Stimulated activated CD8-positive, alpha-beta memory T cell treated with anti-CD3 and anti-CD28 coated beads, Interleukin-7, amount 100 ng/mL, for 1 hour (primary cell): ENCODE measurements at regions not wholly inside any gene's neighbourhood (a gene's known extent, or its start where the extent isn't known, plus 50 kb on each side); places are given as distances from the start of the nearest gene placed in this dataset.

Experiments
- DNase-seq, 2 donors: peaks; one replicate each; pipeline ENCODE4 v3.0.0-alpha.2; 2020; ENCODE audit warnings: low read depth in 2 of 2

DNA sequence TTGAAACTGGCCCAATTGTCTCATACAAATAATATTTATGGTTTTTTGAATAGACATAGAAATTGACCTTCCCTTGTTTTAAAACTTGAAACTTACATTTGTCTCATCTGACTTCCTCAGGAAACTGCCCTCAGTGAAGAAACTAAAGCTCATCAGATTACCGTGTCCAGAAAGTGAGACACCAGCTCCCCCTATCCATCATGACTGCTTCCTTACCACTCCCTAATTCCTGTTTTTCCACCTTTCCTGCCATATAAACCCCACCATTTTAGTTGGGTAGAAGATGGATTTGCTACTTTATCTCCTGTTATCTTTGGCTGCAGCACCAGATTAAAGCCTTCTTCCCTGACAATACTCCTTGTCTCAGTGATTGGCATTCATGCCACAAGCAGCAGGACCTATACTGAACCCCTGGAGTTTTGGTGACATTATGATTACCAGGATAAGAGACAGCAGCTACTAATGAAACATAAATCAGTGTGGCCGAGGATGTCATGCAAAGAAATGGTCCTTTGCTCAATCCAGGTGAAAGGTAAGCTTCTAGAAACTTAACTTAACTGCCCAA, 1627.6 kb upstream of the ZEB2 start:
- no peak for DNase-seq

DNA sequence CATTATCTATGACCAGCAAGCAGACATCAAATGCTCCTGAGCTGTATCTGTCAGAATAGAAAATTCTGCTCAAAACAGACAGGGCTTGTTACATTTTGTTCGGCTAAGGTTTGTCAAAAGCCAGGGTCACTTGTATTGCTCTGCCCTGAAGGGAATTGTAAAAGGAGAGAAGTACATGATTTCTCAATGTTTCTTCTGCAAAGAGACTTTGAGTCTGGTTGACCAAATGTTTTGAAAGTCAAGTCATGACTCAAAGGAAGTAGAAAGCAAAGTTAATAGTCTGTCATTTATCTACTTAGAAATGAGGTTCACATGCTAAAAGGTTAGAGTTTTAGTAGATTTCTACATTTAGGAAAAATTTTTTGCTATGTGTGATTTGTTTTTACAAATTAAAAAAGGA, 1624.1 kb upstream of the ZEB2 start:
- no peak for DNase-seq

DNA sequence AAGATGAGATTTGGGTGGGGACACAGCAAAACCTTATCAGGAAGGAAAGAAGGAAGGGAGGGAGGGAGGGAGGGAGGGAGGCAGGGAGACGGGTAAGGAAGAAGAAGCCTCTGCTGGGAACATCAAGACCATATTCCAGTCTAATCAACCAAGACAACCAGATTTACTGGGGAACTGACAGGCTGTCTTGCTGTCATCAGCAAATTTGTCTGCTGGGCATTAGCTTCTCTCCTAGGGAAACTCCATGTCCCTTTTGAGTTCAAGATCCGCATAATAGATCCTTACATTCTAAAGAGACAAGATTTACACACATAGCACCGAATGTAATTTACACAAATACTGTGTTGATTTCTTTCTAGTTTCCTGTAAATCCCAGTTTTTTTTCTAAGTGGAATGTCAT, 1618.9 kb upstream of the ZEB2 start:
- DNase-seq: no peak

DNA sequence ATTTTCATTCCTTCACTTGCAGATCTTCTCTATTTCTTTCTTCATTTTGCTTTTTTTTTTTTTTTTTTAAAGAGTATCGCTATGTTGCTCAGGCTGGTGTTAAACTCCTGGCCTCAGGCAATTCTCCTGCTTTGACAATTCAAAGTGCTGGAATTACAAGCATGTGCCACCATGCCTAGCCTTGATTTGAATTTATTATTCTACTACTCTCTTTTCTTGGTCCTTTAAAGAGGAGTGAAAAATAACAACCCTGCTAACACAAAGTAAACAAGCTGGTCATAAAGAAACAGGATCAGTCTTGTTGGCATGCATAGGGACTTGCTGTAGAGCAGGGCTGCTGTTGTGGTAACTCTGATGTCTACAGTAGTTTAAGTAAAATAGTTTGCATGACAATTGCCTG, 1615.3 kb upstream of the ZEB2 start:
- DNase-seq: no peak

DNA sequence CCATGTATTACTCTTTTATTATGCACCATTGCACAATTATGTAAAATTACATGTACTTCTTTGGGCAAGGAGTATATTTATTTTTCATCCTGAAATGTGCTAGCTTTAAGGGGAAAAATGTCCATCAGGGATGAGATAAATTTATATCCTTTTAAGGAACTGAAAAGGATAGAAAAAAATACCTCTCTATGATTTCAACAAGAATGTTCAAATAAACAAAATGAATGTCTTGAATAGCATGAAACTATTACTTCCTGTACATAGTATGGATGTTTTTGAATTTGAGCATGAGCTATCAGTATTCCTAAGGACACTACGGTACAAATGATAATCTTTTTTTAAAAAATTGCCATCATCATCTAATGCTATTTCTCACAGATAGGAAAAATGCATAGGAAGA, 1611.9 kb upstream of the ZEB2 start:
- no peak for DNase-seq

DNA sequence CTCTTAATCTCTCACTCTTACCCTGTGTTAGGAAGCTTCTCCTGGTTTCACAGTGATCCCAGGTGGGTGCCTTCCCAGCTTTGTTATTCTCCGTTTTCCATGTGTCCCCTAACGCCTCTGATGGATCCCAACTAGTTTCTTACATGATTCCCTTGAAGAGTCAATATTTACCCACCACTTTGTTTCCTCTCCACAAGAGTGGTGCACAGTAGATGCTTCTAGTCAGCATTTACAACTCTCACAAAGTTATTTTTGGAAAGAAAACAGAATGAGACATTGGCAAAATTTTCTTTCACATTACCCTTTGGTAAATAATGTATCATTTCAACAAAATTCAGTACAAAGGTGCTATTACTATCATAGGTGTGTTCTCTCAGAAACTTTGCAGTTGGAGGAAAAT, 1611.1 kb upstream of the ZEB2 start:
- DNase-seq: no peak

DNA sequence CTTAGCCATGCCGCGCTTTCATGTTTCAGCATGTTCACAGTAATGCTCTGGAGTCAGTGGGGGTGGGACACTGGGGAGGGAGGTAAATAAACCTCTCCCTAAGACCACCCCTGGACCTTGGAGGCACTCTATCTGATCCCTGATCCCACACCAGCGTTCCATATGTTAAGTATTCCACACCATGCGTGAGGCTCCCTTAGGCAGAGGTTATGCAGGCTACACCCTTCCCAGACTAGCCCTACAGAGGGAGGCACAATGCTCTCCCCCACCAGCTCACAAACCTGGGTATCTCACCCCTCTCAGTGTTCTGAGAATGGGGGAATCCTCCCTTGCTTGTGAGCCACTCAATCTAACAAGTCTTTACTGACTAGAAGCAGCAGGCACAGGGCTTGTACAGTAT, 1610.4 kb upstream of the ZEB2 start:
- no peak for DNase-seq

DNA sequence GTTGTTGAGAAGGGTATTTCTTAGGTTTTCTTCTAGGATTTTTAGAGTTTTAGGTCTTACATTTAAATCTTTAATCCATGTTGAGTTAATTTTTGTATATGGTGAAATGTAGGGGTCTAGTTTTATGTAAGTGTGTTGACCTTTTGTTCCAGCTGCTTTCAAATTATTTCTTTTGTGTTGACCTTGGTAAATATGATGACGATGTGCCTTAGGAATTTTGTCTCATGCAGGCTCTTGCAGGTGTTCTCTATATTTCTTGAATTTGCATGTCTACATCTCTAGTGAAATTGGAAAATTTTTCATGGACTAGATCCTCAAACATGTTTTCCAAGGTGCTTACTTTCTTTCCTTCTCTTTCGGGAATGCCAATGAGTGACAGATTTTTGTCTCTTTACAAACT, 1609.3 kb upstream of the ZEB2 start:
- DNase-seq: no peak

DNA sequence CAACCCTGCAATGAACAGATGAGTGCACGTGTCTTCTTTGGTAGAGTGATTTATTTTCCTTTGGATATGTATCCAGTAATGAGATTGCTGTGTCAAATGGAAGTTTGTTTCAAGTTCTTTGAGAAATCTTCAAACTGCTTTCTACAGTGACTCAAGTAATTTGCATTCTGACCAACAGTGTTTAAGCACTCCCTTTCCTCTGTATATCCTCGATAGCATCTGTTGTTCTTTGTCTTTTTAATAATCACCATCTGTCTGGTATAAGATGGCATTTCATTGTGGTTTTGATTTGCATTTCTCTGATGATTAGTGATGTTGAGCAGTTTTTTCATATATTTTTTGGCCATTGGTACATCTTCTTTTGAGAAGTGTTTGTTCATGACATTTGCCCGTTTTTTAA, 1608.3 kb upstream of the ZEB2 start:
- no peak for DNase-seq

DNA sequence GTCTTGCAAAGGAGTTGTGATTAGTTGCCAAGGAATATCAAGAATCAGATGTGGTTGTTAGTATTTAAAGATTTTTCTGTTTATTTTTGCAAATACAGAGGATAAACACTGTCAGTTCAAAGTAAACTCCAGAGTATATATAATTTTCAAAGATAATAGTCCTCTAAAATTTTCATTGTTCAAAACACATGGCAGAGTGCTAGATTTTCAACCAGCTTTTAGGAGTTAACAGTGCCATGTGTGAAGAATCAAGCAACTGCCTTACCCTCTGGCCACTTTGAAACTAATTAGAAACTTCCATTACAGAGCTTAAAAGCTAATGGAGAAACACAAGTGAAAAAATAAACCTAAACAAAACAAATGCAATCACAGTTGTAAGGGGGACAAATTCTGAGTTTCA, 1605.6 kb upstream of the ZEB2 start:
- no peak for DNase-seq

DNA sequence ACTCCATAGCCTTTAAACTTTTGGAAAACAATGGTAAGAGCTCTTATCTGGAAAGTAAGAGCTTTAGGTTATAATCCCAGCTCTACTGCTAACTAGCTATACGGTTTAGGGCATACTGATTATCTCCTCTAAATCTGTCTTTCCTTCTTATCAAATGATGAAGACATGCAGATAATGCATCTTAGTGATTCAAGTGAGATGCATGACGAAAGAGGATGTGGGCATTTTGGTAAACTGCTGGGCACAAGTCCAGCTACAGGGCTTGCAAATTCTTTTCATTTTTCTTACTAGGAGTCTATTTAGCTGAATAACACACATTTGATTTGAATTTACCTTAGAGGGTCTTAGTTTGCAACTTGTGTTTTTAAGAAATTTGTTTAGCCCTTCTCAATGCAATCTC, 1604.8 kb upstream of the ZEB2 start:
- DNase-seq: no peak

DNA sequence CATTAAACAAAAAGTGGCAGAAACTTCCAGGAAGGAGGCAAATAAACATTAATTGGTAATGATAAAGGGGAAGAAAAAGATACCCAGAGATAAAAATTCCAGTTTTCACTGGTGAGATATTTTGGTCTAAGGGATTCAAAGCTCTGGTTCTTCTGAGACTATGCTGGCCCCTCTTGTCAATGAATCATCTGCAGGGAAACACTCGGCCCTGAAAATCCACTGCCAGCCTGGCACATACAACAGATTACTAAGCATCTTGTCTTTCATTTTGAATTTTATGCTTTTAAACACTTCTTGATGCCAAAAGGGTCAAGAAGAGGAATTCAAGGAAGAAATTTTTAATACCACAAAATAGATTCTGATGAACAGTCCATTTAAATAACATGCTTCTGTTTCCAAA, 1603.8 kb upstream of the ZEB2 start:
- DNase-seq: no peak

DNA sequence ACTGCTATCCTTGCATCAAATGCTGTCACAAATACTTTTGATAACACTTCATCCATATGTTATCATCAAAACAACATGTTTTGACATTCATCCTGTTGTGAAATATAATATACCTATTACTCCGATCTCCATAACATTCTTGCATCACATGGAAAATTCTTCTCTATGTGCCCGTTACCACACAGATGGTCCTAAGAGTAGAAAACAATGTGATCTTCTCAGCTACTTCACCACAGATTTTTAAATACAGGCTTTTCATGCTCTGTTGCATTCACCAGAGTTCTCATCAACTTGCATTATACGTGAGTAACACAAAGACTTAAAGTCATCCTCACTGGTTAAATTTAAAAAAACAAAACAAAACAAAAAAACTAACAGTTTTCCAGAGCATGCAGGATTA, 1603.3 kb upstream of the ZEB2 start:
- no peak for DNase-seq

DNA sequence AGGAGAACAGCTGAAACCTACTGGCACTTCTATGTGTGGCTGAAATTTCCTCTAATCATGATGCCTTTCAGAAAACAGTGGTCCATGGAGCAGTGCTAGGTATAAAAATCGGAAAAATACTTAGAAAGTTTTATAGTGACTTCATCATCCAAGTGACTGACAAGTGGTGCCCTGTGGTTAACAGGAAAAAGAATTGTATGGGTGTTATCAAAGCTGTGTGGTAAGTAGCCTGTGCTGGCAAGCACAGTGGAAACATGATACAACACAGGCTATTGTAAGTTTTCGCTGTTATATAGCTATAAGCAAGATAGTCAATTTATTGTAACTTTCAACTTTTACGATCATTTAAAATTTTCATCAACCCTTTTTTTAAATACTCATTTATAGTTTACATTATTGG, 1599.7 kb upstream of the ZEB2 start:
- DNase-seq: no peak

DNA sequence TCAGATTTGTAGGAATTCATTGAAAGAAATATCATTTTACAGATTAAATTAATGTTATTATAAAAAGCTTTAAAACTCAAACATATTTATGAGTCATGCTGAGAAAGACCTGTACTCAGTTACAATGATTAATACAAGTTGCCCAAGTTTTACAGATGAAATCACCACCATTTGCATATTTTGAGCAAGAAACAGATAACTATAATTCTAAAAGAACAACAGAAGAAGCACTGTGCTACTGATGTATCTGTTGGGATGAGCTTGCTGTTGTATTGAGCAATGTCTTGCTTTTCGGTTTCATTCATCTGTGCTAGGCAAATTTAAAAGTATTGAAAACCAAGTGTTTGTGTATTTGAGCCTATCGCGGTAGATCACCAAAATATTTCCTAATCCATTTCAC, 1589.1 kb upstream of the ZEB2 start:
- DNase-seq: no peak

DNA sequence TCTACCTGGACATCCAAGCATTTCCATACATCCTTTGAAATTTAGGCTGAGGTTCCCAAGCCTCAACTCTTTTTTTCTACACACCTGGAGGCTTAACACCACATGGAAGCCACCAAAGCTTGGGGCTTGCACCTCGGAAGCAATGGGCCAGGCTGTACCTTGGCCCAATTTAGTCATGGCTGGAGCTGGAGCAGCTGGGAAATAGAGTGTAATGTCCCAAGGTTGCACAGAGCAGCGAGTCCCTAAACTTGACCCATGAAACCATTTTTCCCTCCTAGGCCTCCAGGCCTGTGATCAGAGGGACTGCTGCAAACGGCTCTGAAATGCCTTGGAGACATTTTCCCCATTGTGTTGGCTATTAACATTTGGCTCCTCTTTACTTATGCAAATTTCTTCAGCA, 1574.3 kb upstream of the ZEB2 start:
- DNase-seq: no peak

DNA sequence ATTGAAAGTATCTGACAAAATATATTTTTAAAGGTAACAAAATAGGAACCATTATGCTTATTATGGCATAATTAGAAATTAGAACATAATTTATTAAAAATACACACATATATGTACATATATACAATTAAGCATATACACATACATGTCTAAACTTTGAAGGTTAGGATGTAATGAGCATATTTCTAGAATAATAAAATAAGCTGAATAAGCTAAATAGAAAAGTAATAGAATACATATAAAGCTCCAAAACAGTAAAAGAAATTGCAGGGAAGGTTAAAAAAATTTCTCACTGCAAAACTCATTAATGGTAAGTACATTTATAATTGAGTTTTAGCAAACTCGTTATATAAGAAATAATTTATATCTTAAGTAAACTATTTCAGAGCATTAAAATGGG, 1561.5 kb upstream of the ZEB2 start:
- DNase-seq: no peak

DNA sequence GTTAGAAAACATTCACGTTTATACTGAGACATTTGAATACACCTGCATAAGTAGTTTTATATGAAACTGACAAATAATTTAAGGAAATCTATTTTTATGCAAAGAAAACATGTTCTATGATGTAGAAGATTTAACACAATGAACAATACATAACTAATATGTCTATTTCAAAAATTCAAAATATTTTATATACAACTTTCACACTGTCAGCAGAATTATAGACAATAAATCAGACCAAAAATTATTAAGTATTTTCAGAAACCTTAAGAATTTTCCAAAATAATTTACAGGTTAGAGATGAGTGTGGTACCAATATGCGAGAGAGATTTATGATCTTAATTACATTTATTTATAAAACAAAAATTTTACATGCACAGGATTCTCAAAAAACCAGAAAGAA, 1561.0 kb upstream of the ZEB2 start:
- no peak for DNase-seq

DNA sequence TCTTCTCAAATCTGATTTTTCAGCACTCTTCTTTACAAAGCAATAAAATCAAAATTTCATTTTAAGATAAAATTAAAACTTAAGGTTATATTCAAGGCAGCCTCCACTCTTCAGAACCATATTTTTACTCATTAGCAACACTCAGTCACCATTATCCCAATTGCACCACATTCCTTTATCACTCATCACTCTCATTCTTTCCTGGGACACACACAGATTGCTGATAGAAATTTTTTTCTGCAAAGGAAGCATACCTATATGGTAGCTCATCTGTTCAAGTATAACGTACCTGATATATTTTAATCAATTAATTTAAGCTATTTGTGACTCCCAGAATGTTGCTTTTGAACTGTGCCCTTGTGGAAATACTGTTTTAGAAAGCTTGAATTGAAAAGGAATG, 1559.3 kb upstream of the ZEB2 start:
- DNase-seq: no peak

DNA sequence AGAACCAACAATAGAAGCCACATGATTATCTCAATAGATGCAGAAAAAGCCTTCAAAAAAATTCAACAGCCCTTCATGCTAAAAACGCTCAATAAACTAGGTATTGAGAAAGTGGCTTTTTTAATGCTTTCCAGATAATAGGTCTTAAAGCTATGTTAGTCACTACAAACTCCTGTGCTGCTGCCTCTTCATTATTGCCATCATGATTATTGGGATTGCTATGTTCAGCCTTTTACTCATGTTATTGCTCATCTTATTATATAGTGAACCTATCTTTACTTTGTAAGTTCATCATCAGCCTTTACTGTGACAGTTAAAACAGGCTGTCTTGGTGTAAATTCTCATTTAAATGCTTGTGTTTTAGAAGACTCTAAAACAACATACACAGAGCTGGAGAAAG, 1557.2 kb upstream of the ZEB2 start:
- DNase-seq: no peak

DNA sequence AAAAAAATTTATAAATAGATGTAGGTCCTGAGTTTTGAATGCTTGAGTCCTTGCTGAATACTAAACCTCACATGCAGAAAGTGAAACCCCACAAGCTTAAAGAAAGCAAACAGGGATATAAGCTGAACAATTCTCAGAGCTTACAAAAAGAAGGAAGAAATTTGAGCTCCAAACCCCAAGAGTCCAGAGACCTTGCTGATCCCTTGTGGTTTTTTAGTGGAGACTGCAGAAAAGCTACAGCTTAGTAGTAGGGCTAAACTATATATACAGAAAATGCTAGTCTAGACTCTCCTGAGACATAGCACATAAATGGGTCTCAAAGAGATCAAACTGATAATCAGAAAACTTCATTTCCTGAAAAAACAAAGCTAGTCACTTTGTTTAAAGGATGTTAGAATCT, 1548.1 kb upstream of the ZEB2 start:
- no peak for DNase-seq

DNA sequence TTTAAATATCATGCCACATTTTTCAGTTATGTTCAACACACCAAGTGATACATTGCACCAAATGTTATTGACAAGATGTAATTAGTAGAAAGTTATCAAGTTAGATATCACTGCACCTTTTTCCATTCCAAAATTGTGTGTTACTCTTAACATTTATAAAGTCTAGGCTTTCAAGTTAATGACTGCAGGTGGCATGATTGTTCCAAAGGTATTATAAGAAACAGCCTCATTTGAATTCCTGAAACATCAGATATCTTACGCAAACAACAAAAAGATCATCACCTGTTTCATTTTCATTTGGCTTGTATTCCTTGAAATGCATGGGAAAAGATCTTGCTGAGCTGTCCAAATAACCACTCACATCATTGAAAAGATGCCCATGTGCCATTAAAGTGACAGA, 1528.2 kb upstream of the ZEB2 start:
- no peak for DNase-seq

DNA sequence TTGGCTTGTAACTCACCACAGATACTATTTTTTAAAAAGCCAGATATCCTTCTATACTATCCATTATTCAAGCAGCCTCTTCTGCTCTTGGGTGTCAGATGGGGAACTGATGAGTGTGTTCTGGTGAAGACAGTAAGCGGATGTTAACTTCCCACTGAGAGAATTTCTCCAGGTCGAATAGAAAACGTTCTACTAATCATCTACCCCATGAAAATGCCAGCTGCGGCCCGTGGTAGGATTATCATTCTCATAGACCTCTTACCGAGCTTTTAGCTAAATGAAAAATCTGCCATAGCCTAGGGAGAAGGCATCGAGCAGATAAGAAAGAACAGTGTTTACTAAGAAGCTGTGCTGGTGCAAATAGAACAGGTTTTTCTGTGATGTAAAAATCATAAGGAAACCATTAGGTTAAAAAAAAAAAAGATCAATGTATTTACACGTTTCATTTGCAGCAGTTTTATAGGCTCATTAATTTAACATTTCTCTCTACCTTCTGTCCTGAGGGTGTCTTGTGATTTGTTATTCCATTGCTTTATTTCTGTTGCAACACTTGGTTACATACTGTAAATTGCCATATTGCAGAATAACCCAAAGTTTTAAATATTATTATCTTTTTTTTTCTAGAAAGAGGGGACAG, 1521.5 kb upstream of the ZEB2 start:
- no peak for DNase-seq

DNA sequence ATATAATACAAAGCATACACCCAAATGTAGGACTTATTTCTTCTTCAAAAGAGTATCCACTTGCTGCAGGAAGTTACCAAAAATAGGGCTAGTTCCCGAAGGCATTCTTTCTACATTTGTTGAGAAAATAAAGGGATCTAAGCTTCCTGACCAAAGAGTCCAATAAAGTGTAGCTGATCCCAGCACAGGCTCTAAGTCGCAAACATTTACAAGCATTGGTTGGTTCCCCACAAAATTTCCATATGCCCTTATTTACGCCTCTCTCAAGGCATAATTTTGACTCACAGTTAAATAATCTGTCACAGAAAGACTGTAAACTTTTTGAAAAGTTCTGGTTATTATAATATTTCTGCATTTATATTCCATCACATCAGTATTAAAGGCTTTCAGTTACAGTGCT, 1520.1 kb upstream of the ZEB2 start:
- no peak for DNase-seq
